Ovary (tissue), 3 donors: ENCODE measurements at regions not wholly inside any gene's neighbourhood (a gene's known extent, or its start where the extent isn't known, plus 50 kb on each side); places are given as distances from the start of the nearest gene placed in this dataset.

Experiments
- CTCF ChIP-seq, 3 donors: fragments of 450-650 bp in 2 of 3; fragments of 200-600 bp in 1 of 3; IDR thresholded peaks; one replicate each; pipeline versions ENCODE4 v1.5.1 to v1.8.0; 2016 to 2022; ENCODE audit warnings: antibody characterized with exemption in 3 of 3, mild to moderate bottlenecking in 1 of 3
- POLR2A ChIP-seq: fragments of 450-650 bp; IDR thresholded peaks from one replicate; pipeline ENCODE4 v1.6.1; 2017; ENCODE audit warnings: antibody characterized with exemption, mild to moderate bottlenecking, moderate library complexity
- donor health status: DM: no; HTN: no; CAD: no.

DNA sequence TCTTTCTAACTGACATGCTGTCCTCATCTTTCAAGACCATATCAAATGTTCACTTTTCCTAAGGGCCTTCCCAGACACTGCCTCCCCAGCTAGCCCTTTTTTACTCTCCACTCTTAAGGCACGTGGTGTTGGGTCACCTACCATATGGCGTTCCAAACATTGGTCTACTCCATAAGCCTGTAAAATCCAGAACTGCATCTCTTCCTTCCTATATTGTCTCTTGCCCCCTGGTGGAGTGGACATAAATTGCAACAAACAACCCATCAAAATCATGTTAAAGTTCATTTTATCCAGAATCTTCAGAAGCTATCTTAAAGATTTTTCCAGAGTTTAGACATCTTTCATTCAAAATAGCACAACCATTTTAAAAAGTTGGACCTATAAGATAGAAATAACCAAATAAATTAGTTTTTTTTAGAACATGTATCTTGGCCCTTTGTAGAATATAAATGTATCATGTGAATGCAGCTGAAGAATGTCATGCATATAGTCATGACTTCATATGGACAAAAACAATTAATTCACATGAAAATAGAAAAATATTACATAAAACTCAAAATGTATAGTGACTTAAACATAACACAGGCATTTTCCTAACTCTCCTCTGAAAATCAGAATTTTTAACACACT, 180.6 kb upstream of the CHRM2 start:
- no peak for TF ChIP-seq CTCF (IDR thresholded peaks at IDR 0.05)
- no peak for TF ChIP-seq POLR2A
